ENCODE measurements at regions not wholly inside any gene's neighbourhood (a gene's known extent, or its start where the extent isn't known, plus 50 kb on each side); places are given as distances from the start of the nearest gene placed in this dataset.

DNA sequence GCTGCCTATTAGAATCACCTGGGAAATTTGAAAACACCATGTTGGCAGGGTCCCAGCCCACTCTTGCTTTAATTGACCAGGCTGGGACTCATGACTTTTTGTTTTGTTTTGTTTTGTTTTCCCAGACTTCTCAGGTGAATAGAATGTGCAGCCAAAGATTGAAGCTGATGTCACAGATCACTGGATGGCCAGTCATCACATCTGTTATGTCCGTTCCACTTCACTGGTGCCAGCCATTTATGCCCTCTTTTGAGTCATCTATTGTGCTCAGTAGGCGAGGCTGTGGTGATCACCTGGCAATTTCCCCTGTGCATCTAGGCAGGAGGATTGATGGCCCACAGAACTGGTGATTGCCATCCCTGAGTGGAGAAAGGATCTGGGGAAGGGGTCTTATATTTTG is 297.3 kb downstream of the INSC start:
- TF ChIP-seq, protein P1, sequence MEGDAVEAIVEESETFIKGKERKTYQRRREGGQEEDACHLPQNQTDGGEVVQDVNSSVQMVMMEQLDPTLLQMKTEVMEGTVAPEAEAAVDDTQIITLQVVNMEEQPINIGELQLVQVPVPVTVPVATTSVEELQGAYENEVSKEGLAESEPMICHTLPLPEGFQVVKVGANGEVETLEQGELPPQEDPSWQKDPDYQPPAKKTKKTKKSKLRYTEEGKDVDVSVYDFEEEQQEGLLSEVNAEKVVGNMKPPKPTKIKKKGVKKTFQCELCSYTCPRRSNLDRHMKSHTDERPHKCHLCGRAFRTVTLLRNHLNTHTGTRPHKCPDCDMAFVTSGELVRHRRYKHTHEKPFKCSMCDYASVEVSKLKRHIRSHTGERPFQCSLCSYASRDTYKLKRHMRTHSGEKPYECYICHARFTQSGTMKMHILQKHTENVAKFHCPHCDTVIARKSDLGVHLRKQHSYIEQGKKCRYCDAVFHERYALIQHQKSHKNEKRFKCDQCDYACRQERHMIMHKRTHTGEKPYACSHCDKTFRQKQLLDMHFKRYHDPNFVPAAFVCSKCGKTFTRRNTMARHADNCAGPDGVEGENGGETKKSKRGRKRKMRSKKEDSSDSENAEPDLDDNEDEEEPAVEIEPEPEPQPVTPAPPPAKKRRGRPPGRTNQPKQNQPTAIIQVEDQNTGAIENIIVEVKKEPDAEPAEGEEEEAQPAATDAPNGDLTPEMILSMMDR (IDR thresholded peaks at IDR 0.05): no peak
- DNase-seq (ENCODE audit: low spot score): no peak
- ATAC-seq (ENCODE audit: low FRiP score): no peak

DNA sequence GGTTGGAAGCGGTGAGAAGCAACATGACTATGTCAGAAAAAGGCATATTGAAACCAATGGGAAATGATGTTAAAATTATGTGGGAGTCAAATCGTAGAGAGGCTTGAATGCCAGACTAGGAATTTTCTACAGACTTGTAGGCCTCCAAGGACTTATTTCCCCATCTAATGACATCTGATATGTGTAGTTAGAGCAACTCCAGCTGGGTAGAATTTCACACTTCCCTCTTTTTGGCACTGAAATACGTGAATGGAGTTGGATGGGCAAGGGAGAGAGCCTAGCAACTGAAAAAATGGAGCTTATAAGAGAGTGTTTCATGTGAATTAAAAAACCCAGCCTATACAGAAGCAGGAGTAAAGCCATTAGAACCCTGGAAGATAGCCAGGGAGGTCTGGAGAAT is 304.2 kb downstream of the INSC start:
- ATAC-seq (ENCODE audit: low FRiP score) (no peak), DNase-seq (ENCODE audit: low spot score) (no peak)
- TF ChIP-seq, protein P1 (IDR thresholded peaks at IDR 0.05): no peak

DNA sequence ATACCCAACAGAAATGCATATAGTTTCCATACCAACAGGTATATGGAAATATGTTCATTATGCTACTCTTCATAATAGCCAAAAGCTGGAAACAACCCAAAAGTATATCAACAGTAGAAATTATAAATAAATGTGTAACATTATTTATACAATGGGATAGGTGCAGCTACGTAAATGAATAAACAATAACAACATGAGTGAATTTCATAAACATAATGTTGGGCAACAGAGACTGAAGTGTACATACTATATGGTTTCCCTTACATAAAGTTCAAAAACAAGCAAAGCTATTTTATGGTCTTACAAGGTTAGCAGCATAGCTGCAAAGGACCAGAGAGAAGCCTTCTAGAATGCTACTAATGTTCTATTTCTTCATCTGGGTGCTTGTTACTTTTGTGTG is 305.0 kb downstream of the INSC start:
- TF ChIP-seq, protein P1 (IDR thresholded peaks at IDR 0.05): no peak
- ATAC-seq (ENCODE audit: low FRiP score) (no peak), DNase-seq (ENCODE audit: low spot score) (no peak)

DNA sequence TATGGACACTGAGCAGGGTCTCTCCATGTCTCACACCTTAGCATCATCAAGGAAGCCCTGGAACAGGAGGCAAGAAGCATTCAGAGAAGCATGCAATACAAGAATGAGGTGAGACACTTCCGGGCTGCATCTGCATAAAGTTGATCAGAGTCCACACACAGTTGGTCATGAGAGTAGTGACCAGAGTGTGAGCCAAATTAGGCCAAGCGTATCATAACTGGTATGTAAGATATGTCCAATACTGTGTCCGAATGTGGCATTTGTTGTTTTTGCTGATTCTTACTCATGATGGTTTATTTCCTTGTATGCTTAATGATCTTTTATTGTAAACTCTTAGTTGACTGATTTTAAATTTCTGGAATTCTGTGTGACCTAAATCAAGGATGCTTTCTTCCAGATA is 315.7 kb downstream of the INSC start:
- ATAC-seq (ENCODE audit: low FRiP score) (no peak), DNase-seq (ENCODE audit: low spot score) (no peak)
- TF ChIP-seq, protein P1 (IDR thresholded peaks at IDR 0.05): no peak

DNA sequence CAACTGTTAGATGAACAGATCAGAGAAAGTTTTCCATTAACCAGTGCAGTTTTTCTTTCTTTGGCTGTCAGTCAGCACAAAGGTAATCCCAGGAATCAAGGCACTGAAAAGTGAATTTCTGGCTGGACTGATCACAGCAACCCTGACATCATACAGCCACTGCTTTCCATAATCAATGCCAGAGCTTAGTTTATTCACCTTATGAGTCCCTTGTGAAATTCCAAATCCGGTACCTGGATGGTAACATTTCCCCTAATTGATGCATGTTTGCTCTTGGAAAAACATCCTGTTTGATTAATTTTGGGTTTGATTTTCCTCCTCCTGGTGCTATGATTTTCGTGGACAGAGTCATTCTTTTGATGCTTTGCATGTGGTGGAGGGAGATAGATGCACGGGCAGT is 319.8 kb downstream of the INSC start:
- ATAC-seq (ENCODE audit: low FRiP score) (no peak), DNase-seq (ENCODE audit: low spot score) (no peak)
- TF ChIP-seq, protein P1 (IDR thresholded peaks at IDR 0.05): no peak

DNA sequence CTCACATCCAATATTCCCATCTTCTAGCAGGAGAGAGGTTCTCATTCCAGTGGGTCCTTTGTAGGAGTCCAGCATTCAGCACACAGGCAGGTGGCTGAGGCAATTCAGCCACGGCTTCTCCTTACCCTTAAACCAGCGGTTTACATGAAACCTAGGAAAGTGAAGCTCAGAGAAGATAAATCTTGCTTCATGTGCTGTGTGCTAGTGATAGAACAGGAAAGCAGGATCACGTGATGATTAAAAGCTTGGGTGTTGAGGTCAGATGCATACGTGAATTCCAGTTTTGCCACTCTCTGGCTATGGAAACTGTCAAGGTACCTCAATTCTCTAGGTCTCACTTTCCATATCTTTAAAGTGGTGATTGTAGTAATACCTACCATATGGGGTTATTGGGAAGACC is 331.6 kb downstream of the INSC start:
- TF ChIP-seq, protein P1 (IDR thresholded peaks at IDR 0.05): no peak
- ATAC-seq (ENCODE audit: low FRiP score): no peak
- no peak for DNase-seq (ENCODE audit: low spot score)

DNA sequence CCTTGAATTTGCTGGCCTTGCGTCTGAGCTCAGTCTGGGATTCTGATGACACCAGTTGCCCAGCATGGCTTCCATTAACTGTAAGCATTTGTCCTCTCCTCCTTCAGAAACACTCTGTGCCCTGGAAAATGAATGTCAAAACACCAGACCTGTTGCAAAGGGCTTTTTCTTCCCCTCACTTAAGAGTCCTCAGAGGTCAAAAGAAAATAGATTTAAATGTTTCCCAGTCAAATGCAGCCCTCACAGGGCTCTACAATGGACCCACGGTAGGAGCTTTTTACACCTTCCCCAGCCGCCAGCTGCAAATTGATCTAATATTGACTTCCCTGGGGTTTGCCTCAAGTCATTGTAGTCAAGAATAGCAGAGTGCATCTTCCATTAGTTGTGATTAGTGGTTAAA is 332.2 kb downstream of the INSC start:
- DNase-seq (ENCODE audit: low spot score): no peak
- no peak for ATAC-seq (ENCODE audit: low FRiP score)
- TF ChIP-seq, protein P1 (IDR thresholded peaks at IDR 0.05): no peak

Data from omental fat pad (tissue), 3 donors.